22Rv1 (cell line): ENCODE measurements at regions not wholly inside any gene's neighbourhood (a gene's known extent, or its start where the extent isn't known, plus 50 kb on each side); places are given as distances from the start of the nearest gene placed in this dataset.
"Not testable (repeated sequence)": the region's sequence is repeated elsewhere in the genome, so short reads cannot be mapped to it uniquely, and the experiment has no call there.

Experiments
- H3K27ac ChIP-seq: fragments of 450-650 bp; 2 replicates; pipeline ENCODE4 v1.5.1; 2017
- ZFX ChIP-seq: fragments of 450-650 bp; IDR thresholded peaks from 2 replicates; pipeline ENCODE4 v1.6.1; 2017; ENCODE audit warnings: antibody characterized with exemption, borderline replicate concordance
- TF ChIP-seq, protein P1 (sequence below): fragments of 450-650 bp; IDR thresholded peaks from 2 replicates; pipeline ENCODE4 v1.5.1; 2017; ENCODE audit warnings: mild to moderate bottlenecking

DNA sequence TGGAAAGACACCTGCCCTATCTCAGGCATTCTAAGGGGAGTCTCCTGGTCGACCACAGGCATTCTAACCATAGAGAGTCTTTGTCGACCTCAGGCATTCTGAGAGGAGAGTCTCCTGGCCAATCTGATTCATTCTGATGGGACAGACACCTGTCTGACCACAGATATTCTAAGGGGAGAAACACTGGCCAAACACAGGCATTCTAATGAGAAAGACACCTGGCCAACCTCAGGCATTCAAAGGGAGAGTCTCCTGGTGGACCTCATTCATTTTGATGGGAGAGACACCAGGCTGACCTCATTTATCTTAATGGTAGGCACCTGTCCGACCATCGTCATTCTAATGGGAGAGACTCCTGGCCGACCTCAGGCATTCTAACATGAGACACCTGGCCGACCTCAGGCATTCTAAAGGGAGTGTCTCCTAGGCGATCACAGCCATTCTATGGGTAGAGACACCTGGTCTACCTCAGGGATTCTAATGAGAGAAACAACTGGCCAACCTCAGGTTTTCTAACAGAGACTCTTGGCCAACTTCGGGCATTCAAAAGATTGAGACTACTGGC lies 1351.5 kb downstream of the UQCRFS1 start:
- no peak overlapping the region for H3K27ac ChIP-seq
- TF ChIP-seq ZFX, result no peak
- TF ChIP-seq, protein P1, sequence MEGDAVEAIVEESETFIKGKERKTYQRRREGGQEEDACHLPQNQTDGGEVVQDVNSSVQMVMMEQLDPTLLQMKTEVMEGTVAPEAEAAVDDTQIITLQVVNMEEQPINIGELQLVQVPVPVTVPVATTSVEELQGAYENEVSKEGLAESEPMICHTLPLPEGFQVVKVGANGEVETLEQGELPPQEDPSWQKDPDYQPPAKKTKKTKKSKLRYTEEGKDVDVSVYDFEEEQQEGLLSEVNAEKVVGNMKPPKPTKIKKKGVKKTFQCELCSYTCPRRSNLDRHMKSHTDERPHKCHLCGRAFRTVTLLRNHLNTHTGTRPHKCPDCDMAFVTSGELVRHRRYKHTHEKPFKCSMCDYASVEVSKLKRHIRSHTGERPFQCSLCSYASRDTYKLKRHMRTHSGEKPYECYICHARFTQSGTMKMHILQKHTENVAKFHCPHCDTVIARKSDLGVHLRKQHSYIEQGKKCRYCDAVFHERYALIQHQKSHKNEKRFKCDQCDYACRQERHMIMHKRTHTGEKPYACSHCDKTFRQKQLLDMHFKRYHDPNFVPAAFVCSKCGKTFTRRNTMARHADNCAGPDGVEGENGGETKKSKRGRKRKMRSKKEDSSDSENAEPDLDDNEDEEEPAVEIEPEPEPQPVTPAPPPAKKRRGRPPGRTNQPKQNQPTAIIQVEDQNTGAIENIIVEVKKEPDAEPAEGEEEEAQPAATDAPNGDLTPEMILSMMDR, result no peak

DNA sequence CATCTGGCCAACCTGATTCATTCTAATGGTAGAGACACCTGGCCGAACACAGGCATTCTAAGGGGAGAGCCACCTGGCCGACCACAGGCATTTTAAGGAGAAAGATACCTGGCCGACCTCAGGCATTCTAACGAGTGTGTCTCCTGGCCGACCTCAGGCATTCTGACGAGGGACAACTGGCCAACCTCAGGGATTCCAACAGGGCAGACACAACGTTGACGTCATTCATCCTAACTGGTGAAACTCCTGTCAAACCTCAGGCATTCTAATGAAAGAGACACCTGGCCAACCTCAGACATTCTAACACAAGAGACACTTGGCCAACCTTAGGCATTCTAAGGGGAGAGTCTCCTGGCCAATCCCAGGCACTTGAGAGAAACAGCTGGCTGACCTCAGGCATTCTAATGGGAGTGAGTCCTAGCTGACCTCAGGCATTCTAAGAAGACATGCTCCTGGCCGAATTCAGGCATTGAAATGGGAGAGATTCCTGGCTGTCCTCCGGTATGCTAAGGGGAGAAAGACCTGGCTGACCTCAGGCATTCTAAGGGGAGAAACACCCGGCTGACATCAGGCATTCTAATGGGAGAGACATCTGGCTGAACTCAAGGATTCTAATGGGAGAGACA lies 1352.5 kb downstream of the UQCRFS1 start:
- no peak overlapping the region for H3K27ac ChIP-seq
- TF ChIP-seq, protein P1, result no peak
- no peak for TF ChIP-seq ZFX

- H3K27ac ChIP-seq, result no peak overlapping the region
- TF ChIP-seq, protein P1, result no peak
- TF ChIP-seq ZFX, result no peak
These were observed 1353.3 kb downstream of the UQCRFS1 start for GRCh38 chr19:27859689-27860088.

- H3K27ac ChIP-seq, result no peak overlapping the region
- TF ChIP-seq ZFX, result no peak
- TF ChIP-seq, protein P1, result no peak
These were observed 1353.9 kb downstream of the UQCRFS1 start for GRCh38 chr19:27858981-27859581.

- not testable (repeated sequence) for H3K27ac ChIP-seq
These were observed 1360.0 kb downstream of the UQCRFS1 start for GRCh38 chr19:27852931-27853330.

DNA sequence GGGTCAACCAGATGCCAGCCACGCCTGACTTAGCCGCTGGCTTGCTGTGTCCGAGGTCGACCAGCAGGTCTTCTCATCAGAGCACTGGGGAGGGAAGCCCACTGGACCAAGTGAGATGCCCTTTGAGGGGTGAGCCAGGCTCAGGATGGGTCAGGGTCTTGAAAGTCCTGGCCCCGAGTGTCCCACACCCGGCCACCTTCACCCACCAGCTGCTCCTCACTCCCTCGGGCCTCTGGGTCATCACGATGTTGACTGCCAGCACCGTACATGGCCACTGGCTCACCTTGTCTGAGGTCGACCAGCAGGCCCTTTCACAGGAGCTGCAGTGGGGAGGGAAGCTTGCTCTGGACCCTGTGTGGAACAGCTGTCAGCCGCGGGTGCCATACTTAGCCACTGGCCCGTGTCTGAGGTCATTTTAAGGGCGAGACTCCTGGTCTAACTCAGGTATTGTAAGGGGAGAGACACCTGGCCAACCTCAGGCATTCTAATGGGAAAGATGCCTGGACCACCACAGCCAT lies 1361.3 kb downstream of the UQCRFS1 start:
- no peak overlapping the region for H3K27ac ChIP-seq
- TF ChIP-seq, protein P1, result no peak
- TF ChIP-seq ZFX, result no peak

DNA sequence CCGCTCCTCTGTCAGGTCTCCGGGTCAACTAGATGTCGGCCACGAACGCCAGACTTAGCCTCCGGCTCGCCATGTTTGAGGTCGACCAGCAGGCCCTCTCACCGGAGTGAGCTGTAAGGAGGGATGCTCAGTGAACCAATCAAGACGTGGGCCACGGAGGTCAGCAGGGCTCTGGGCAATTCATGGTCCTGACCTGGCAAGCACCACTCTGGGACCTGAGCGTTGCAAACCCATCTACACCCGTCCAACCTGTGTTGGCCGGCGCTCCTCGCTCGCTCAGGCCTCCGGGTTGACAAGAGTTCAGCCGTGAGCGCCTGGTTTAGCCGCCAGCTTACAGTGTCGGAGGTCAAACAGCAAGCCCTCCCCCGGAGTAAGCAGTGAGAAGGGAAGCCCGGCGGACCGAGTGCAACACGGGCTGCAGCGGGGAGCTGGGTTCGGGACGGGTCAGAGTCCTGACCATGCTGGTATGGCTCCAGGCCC lies 1361.9 kb downstream of the UQCRFS1 start:
- H3K27ac ChIP-seq, result no peak overlapping the region
- no peak for TF ChIP-seq ZFX
- TF ChIP-seq, protein P1, result no peak
